Spleen (tissue), 11 donors: ENCODE measurements at regions not wholly inside any gene's neighbourhood (a gene's known extent, or its start where the extent isn't known, plus 50 kb on each side); places are given as distances from the start of the nearest gene placed in this dataset.
A peak's percentile ranks its signal among the peaks of the same experiment; 100 is the strongest.

Experiments
- DNase-seq: peaks from one replicate; pipeline ENCODE4 v3.0.0-alpha.2; 2020
- H3K27ac ChIP-seq, 8 donors: fragments of 200-600 bp; sonication (generic) in 7 of 8; 1 replicate in 4 of 8; 2 replicates in 4 of 8; pipeline versions ENCODE4 v1.5.0 to v1.8.0; 2016 to 2021; ENCODE audit warnings: inconsistent platforms in 4 of 8, mild to moderate bottlenecking in 4 of 8, moderate library complexity in 1 of 8
- H3K27me3 ChIP-seq, 7 donors: fragments of 200-600 bp; sonication (generic) in 6 of 7; replicated peaks in 1 of 7; 1 replicate in 4 of 7; 2 replicates in 3 of 7; pipeline versions ENCODE4 v1.5.0 to v1.8.0; 2016 to 2021; ENCODE audit warnings: inconsistent platforms in 3 of 7, mild to moderate bottlenecking in 1 of 7
- H3K36me3 ChIP-seq, 6 donors: fragments of 200-600 bp; sonication (generic) in 5 of 6; 1 replicate in 4 of 6; 2 replicates in 2 of 6; pipeline versions ENCODE4 v1.5.0 to v1.8.0; 2016 to 2021; ENCODE audit warnings: inconsistent platforms in 2 of 6
- H3K4me1 ChIP-seq, 6 donors: fragments of 200-600 bp; sonication (generic) in 5 of 6; 1 replicate in 3 of 6; 2 replicates in 3 of 6; pipeline versions ENCODE4 v1.5.0 to v1.8.0; 2016 to 2021; ENCODE audit warnings: inconsistent platforms in 3 of 6
- H3K4me3 ChIP-seq, 8 donors: fragments of 200-600 bp; sonication (generic) in 7 of 8; 1 replicate in 4 of 8; 2 replicates in 4 of 8; pipeline versions ENCODE4 v1.5.0 to v1.8.0; 2016 to 2021; ENCODE audit warnings: inconsistent platforms in 4 of 8, mild to moderate bottlenecking in 4 of 8, moderate library complexity in 2 of 8
- H3K9me3 ChIP-seq, 8 donors: fragments of 200-600 bp; sonication (generic) in 7 of 8; 1 replicate in 4 of 8; 2 replicates in 4 of 8; pipeline versions ENCODE4 v1.5.0 to v1.8.0; 2016 to 2021; ENCODE audit warnings: inconsistent platforms in 4 of 8
- POLR2A ChIP-seq, 3 donors: fragments of 450-650 bp; IDR thresholded peaks; one replicate each; pipeline ENCODE4 v1.5.1; 2017; ENCODE audit warnings: antibody characterized with exemption in 3 of 3, mild to moderate bottlenecking in 1 of 3
- POLR2AphosphoS5 ChIP-seq, 3 donors: sonication (generic); formaldehyde crosslinking; IDR thresholded peaks; one replicate each; pipeline ENCODE4 v1.5.1; 2017; ENCODE audit warnings: antibody characterized with exemption in 3 of 3
- WGBS, 5 donors: extraction: QIAGEN DNeasy Blood & Tissue Kit in 3 of 5; methylation state at CpG; one replicate each; pipeline versions ENCODE4 v1.1.5 to v1.1.7; 2013 to 2018; 5-methylcytosine and 5-hydroxymethylcytosine counted together
- intact Hi-C: fragments of 100-400 bp; cut with DNase I; formaldehyde crosslinking; loops from one replicate; pipeline ENCODE4 v1.15.0; 2023; ENCODE audit warnings: low total_unique reads
- TF ChIP-seq, protein P1 (sequence below), 11 experiments: fragments of 200-600 bp in 7 of 11; fragments of 450-650 bp in 4 of 11; sonication (generic) in 4 of 11; IDR thresholded peaks in 8 of 11; conservative IDR thresholded peaks in 3 of 11; 1 replicate in 7 of 11; 2 replicates in 4 of 11; pipeline versions ENCODE4 v1.4.0 to v1.8.0; 2016 to 2021; ENCODE audit warnings: antibody characterized with exemption in 11 of 11, inconsistent platforms in 4 of 11, mild to moderate bottlenecking in 1 of 11
- donor health status: healthy with polysubstance abuse.
- donor health status: DM: no; HTN: no; CAD: no; lungs with moderate emphysema.
- donor health status: DM: no; HTN: no; CAD: no.
- donor health status: Bipolar disorder and iron deficiency.
- donor health status: healthy.
- donor health status: DM: no; HTN: no; CAD: no.
- donor health status: DM: yes; HTN: yes; CAD: no.

DNA sequence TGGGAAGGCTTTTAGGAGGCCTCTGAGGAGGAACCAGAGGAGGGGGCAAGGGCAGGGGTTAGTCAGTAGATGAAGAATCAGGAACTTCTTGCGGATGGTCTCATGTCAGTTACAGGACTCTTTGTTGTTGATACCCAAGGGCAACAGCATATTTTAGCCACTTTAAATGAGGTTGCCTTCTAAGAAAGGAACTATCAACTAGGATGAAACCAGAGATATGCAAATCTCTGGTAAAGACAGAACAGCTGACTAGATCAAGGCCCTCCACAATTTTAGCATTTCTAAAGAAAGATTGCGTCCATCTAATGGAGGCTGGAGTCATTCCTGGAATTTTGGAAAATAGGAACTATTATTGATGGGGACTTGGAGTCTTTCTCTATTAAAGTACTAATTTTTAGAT lies 57.7 kb upstream of the KLF4 start:
- H3K36me3 ChIP-seq = no peaks in the 10 kb centered on the region
- no peak for DNase-seq
- TF ChIP-seq POLR2A (IDR thresholded peaks at IDR 0.05) (no peak), POLR2AphosphoS5 (IDR thresholded peaks at IDR 0.05) (no peak)
- TF ChIP-seq, protein P1, sequence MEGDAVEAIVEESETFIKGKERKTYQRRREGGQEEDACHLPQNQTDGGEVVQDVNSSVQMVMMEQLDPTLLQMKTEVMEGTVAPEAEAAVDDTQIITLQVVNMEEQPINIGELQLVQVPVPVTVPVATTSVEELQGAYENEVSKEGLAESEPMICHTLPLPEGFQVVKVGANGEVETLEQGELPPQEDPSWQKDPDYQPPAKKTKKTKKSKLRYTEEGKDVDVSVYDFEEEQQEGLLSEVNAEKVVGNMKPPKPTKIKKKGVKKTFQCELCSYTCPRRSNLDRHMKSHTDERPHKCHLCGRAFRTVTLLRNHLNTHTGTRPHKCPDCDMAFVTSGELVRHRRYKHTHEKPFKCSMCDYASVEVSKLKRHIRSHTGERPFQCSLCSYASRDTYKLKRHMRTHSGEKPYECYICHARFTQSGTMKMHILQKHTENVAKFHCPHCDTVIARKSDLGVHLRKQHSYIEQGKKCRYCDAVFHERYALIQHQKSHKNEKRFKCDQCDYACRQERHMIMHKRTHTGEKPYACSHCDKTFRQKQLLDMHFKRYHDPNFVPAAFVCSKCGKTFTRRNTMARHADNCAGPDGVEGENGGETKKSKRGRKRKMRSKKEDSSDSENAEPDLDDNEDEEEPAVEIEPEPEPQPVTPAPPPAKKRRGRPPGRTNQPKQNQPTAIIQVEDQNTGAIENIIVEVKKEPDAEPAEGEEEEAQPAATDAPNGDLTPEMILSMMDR (IDR thresholded peaks at IDR 0.05 in 8 of 11, conservative IDR thresholded peaks at IDR 0.05 in 3 of 11) = no peak

DNA sequence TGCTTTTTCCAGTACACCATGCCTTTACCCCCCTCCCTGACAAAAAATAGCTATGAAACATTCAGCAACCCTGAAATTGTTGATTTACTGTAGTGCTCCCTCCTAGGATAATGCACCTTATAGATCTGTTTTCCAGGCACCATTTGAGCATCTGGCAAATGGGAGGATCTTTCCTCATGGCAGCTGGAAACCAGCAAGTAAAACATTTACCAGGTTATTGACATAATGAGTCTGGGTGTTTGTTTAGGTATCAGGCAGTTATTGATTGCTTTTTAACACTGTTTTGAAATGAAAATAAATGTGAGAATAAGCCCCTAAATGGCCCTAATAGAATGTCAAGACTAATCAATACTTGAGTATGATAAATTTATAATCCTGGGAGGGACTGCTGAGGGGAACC lies 57.3 kb upstream of the KLF4 start:
- peaks cover 0 to 20% (median 10%) of the 10 kb centered on the region in 6 donors for H3K4me1 ChIP-seq
- H3K27me3 ChIP-seq = no peaks in the 10 kb centered on the region
- no peak overlapping the region for H3K4me3 ChIP-seq
- intact Hi-C loops = no loop called here
- TF ChIP-seq POLR2A (IDR thresholded peaks at IDR 0.05) (no peak), POLR2AphosphoS5 (IDR thresholded peaks at IDR 0.05) (no peak)
- TF ChIP-seq, protein P1 (IDR thresholded peaks at IDR 0.05 in 8 of 11, conservative IDR thresholded peaks at IDR 0.05 in 3 of 11) = no peak
- no peaks in the 10 kb centered on the region for H3K9me3 ChIP-seq
- no peak overlapping the region for H3K27ac ChIP-seq
- H3K36me3 ChIP-seq = no peaks in the 10 kb centered on the region
- DNase-seq = no peak

More for the DNA sequence above, 57.7 kb upstream of the KLF4 start:
- Histone ChIP-seq H3K27me3 (no peaks in the 10 kb centered on the region), H3K9me3 (no peaks in the 10 kb centered on the region), H3K4me1 (peaks cover 0 to 20% (median 10%) of the 10 kb centered on the region in 6 donors), H3K27ac (peak overlapping the region in 2 of 8 donors; percentile 53 to 81), H3K4me3 (no peak overlapping the region)
- 81 to 94% (median 87%) methylated on average over 2 of the region's 2 CpGs for WGBS, 5 donors
- intact Hi-C loops = no loop called here

DNA sequence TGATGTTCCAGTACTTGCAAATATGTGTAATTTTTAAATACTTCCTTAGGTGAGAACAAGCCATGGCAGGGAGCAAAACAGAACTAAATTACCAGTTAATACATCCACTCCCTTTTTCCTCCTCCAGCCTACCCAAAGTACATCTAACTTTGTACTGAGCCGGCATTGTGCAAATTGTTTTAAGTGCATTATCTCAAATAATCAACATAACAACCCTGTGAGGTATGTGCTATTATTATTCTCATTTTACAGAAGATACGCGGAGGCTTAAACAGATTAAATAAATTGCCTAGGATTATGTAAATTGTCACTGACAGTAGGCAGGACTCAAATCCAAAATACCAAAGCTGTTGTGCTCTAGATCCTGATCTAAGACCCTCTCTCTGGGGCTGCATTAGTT lies 55.5 kb upstream of the KLF4 start:
- intact Hi-C loops = no loop called here

DNA sequence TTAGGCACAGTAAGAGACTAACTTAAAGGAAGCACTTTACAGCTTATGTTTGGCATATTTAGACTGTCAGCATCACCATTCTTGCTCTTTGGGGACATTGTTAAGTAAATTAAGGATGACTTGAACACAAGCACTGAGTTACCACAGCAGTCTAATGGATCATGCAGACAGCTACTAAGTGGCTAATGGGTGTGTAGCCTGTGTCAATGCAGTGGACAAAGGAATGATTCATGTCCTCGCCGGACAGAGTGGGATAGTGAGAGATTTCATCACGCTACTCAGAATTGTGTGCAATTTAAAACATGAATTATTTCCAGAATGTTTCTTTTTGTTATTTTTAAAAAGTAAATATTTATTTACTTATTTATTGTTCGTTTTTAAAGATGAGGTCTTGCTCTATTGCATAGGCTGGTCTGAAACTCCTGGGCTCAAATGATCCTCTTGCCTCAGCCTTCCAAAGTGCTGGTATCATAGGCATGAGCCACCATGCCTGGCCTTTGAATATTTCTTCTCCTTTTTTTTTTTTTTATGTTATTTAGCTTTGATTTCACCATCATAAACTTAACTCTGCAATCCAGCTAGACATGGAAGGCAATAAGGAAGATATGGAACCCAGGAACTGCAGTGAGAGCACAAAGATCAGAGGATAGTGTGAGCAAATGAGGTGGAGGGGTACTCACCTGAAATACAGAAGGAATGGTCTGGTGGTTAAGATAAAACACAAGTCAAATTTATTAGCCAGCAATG lies 53.0 kb upstream of the KLF4 start:
- intact Hi-C loops = no loop called here
- H3K36me3 ChIP-seq = no peaks in the 10 kb centered on the region
- no peak for TF ChIP-seq POLR2A (IDR thresholded peaks at IDR 0.05)
- TF ChIP-seq, protein P1 (IDR thresholded peaks at IDR 0.05 in 8 of 11, conservative IDR thresholded peaks at IDR 0.05 in 3 of 11) = no peak
- no peak for TF ChIP-seq POLR2AphosphoS5 (IDR thresholded peaks at IDR 0.05)
- no peak for DNase-seq
- H3K27ac ChIP-seq = no peak overlapping the region
- no peak overlapping the region for H3K4me3 ChIP-seq
- no peaks in the 10 kb centered on the region for H3K9me3 ChIP-seq
- H3K4me1 ChIP-seq = peaks cover 0 to 3% (median under 1%) of the 10 kb centered on the region in 6 donors
- 85 to 87% (median 86%) methylated on average over 4 of the region's 4 CpGs for WGBS, 5 donors
- no peaks in the 10 kb centered on the region for H3K27me3 ChIP-seq

More for the DNA sequence above, 55.5 kb upstream of the KLF4 start:
- H3K4me3 ChIP-seq = no peak overlapping the region
- DNase-seq = no peak
- H3K4me1 ChIP-seq = peaks cover 0 to 20% (median 10%) of the 10 kb centered on the region in 6 donors
- no peaks in the 10 kb centered on the region for H3K9me3 ChIP-seq
- TF ChIP-seq, protein P1 (IDR thresholded peaks at IDR 0.05 in 8 of 11, conservative IDR thresholded peaks at IDR 0.05 in 3 of 11) = no peak
- TF ChIP-seq POLR2A (IDR thresholded peaks at IDR 0.05) = no peak
- no peak for TF ChIP-seq POLR2AphosphoS5 (IDR thresholded peaks at IDR 0.05)
- H3K27me3 ChIP-seq = no peaks in the 10 kb centered on the region
- WGBS, 5 donors = 90 to 97% (median 95%) methylated on average over 3 of the region's 3 CpGs
- no peak overlapping the region for H3K27ac ChIP-seq
- H3K36me3 ChIP-seq = no peaks in the 10 kb centered on the region
